CD4-positive, alpha-beta T cell treated with Interleukin-4 for 1 hour (primary cell): ENCODE measurements at regions not wholly inside any gene's neighbourhood (a gene's known extent, or its start where the extent isn't known, plus 50 kb on each side); places are given as distances from the start of the nearest gene placed in this dataset.
"Not testable (repeated sequence)": the region's sequence is repeated elsewhere in the genome, so short reads cannot be mapped to it uniquely, and the experiment has no call there.

Experiments used
- DNase-seq, 2 donors: peaks; one replicate each; pipeline ENCODE4 v3.0.0-alpha.2; 2020 to 2022

- peak; percentile 19 to 26 for DNase-seq
These were observed 150.9 kb upstream of the COBL start for GRCh38 chr7:51467384-51468017.

- DNase-seq, result no peak
These were observed 143.2 kb upstream of the COBL start for GRCh38 chr7:51459809-51460208.

GRCh38 chr7:51458693-51459092 lies 142.1 kb upstream of the COBL start:
- no peak for DNase-seq

GRCh38 chr7:51457079-51457478 lies 140.5 kb upstream of the COBL start:
- DNase-seq, result no peak

- DNase-seq, result no peak
These were observed 139.9 kb upstream of the COBL start for GRCh38 chr7:51456431-51457060.

- no peak for DNase-seq
These were observed 139.3 kb upstream of the COBL start for GRCh38 chr7:51455948-51456347.

DNA sequence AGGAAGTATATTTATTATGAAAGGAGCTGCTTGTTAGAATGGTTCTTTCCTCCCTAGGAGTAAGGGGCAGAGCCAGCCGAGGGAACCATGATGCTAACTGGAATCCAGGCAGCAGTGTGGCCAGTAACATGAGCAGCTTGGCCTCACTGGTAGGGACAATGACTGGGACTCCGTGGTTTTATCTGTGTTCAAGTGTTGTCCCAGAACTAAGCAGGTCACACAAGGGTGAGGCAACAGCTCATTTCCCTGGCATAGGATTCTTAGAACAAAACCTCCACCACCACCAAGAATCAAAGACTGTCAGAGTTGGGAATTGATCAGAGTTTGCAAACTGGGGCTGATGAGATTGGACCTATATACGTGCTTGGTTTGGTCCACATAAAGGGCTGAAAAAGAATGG lies 138.9 kb upstream of the COBL start:
- no peak for DNase-seq

DNA sequence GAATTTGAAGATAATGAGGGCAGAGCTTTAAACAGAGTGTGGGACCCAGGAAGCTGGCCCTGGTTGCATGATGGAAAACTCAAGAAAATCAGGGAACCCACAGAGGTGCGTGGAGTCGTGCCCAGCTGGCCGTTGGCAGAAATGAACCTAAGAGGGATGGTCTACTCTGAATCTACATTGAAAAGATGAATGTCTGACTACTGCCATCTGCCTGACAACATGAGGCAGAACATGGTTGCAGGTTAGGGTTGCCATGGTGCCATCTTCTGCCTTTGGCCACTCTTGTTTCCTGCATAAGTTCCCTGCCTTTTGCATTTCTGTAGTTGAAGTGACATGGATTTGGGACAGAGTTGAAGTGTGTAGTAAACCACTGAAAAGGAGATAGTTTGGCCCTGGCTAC lies 138.5 kb upstream of the COBL start:
- no peak for DNase-seq

DNA sequence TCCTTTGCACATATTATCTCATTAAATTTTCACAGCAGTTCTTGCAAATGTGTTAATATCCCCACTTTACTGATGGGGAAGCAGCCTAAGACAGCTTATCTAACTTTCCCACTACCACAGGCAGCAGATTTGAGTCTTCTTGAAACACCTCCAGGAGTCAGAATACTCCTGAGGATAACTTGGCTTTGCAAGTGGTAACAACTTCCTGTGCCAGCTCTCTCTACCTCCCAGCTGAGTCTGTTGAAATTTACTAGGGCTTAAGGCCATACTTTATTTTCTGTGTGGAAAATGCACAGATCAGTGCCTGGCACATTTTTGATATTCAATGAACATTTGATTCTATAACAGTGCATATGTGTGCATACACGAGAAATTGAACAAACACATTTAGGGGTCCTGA lies 136.1 kb upstream of the COBL start:
- DNase-seq, result no peak

DNA sequence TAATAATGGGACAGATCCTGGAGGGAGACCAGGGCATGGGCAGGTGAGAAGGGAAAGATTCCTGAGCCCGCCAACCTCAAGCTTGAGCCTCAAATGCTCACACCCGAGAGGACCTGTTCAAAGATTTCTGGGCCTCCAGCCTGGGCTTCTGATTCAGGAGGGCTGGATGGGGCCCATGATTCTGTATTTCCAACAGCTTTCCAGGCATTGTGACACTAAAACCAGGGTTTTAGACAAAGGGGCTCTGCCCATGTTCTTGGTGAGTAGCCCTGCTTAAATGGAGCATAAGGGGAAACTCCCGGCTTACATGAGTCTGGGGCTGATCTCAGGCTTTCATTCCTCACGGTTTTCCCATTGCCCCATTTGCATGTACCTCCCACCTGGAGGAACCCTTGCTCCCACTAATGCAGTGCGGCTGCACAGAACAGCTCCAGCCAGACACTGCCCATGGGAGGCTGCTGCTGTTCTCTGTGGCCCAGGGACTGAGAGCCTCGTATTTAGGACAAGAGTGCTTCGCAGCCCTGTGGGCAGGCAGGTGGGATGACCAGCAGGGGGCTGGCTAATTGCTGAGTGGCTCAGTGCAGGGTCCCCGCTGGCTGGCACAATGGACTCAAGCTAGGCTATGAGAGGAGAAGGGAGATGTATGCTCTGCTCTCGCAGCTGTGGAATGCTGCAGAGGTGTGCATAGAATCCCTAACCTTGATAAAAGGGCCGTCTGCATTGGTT lies 135.3 kb upstream of the COBL start:
- no peak for DNase-seq

- no peak for DNase-seq
These were observed 133.9 kb upstream of the COBL start for GRCh38 chr7:51450541-51450940.

DNA sequence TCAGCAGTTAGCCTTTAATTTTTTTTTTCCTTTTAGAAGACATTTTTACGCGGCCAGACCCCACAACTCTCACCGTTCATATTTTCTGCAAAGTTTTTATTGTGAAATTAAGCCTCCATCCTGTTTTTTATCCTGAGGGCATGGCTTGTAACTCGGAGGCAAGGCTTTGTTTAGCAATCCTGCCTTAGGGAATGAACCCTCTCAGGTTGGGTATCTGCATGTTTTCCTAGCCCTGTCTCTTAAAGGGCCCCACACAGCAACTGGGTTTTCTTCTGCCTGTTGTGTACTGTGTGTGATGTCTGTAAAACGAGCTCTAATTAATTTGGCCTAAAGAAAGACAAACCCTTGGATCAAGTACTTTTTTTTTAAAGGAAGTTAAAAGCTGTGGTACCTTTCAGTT lies 130.2 kb upstream of the COBL start:
- DNase-seq, result no peak

DNA sequence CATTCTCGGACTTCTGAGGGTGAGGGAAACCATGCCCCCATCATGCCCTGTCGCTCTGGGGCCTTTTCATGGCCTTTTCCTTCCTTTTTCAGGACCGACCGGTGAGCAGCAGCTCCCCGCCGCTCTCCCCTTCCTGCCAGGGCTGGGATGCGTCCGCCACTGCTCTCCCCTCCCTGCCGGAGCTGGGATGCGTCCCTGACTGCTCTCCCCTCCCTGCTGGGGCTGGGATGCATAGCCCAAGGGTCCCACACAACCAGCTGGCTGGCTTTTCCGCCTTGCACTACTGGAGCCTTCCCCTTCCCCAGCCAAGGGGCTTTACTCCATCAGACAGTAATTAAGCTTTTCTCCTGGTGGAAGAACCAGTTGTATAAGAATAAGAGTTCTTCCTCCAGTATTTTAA lies 129.7 kb upstream of the COBL start:
- no peak for DNase-seq

- DNase-seq, result no peak
These were observed 128.3 kb upstream of the COBL start for GRCh38 chr7:51444936-51445335.

- DNase-seq, result peak in 1 of 2 donors; percentile 30
These were observed 114.0 kb upstream of the COBL start for GRCh38 chr7:51430480-51431086.

GRCh38 chr7:51428217-51428887 lies 111.7 kb upstream of the COBL start:
- no peak for DNase-seq

GRCh38 chr7:51426163-51426562 lies 109.6 kb upstream of the COBL start:
- no peak for DNase-seq

GRCh38 chr7:51409934-51410333 lies 93.3 kb upstream of the COBL start:
- not testable (repeated sequence) for DNase-seq

GRCh38 chr7:51397608-51398007 lies 81.0 kb upstream of the COBL start:
- DNase-seq, result not testable (repeated sequence)

- DNase-seq, result not testable (repeated sequence)
These were observed 76.4 kb upstream of the COBL start for GRCh38 chr7:51393003-51393402.

GRCh38 chr7:51389952-51390351 lies 73.3 kb upstream of the COBL start:
- not testable (repeated sequence) for DNase-seq

DNA sequence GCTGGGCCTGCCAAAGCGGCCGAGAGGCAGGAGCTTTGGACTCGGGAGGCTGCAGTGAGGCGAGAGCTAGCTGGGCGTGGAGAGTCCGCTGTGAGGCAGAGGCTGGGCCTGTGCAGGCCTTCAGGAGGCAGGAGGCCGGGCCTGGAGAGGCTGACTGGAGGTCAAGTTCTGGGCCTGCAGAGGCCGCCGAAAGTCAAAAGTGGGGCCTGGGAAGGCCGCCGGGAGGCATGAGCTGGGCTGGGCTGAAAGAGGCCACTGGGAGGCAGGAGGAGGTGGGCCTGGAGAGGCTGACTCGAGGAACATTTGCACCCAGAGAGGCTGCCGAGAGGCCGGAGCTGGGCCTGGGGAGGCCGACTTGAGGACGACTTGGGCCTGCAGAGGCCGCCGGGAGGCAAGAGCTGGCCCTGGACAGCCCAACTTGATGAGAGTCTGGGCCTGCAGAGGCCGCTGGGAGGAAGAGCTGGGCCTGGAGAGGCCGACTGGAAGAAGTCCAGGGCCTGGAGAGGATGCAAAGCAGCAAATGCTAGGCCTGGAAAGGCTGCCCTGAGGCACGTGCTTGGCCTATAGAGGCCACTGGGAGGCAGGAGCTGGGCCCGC lies 72.7 kb upstream of the COBL start:
- DNase-seq, result not testable (repeated sequence)

- not testable (repeated sequence) for DNase-seq
These were observed 71.6 kb upstream of the COBL start for GRCh38 chr7:51388241-51388640.
